Left lung (tissue), 4 donors: ENCODE measurements at regions not wholly inside any gene's neighbourhood (a gene's known extent, or its start where the extent isn't known, plus 50 kb on each side); places are given as distances from the start of the nearest gene placed in this dataset.

Experiments
- ATAC-seq: fragments of 200-7000 bp; cut with Tn5 transposase; one replicate; pipeline ENCODE4 v1.9.1; 2020; ENCODE audit warnings: moderate library complexity
- DNase-seq, 4 donors: peaks; one replicate each; pipeline ENCODE4 v3.0.0-alpha.2; 2013 to 2020
- H3K27ac ChIP-seq, 2 donors: fragments of 200-600 bp; sonication (generic) in 1 of 2; one replicate each; pipeline versions ENCODE4 v1.5.0 to v1.8.0; 2020 to 2021
- H3K27me3 ChIP-seq, 2 donors: fragments of 200-600 bp; sonication (generic) in 1 of 2; one replicate each; pipeline versions ENCODE4 v1.5.0 to v1.8.0; 2020 to 2021
- H3K36me3 ChIP-seq, 2 donors: fragments of 200-600 bp; sonication (generic) in 1 of 2; one replicate each; pipeline versions ENCODE4 v1.5.0 to v1.8.0; 2020 to 2021
- H3K4me1 ChIP-seq, 2 donors: fragments of 200-600 bp; one replicate each; pipeline ENCODE4 v1.8.0; 2021
- H3K4me3 ChIP-seq, 2 donors: fragments of 200-600 bp; sonication (generic) in 1 of 2; one replicate each; pipeline versions ENCODE4 v1.5.0 to v1.8.0; 2020 to 2021; ENCODE audit warnings: mild to moderate bottlenecking in 1 of 2
- H3K9me3 ChIP-seq, 2 donors: fragments of 200-600 bp; sonication (generic) in 1 of 2; one replicate each; pipeline versions ENCODE4 v1.5.0 to v1.8.0; 2020 to 2021
- CTCF ChIP-seq, 2 donors: fragments of 200-600 bp; sonication (generic) in 1 of 2; IDR thresholded peaks; one replicate each; pipeline versions ENCODE4 v1.5.0 to v1.8.0; 2021; ENCODE audit warnings: antibody characterized with exemption in 2 of 2
- intact Hi-C, 2 donors: fragments of 100-400 bp; cut with DNase I; formaldehyde crosslinking; loops; one replicate each; pipeline versions ENCODE4 v1.11.2 to v1.14.2; 2022
- donor health status: DM: no; HTN: yes; CAD: no.
- donor health status: DM: no; HTN: no; CAD: no.

GRCh38 chr6:139703780-139704179 is 329.3 kb upstream of the CITED2 start:
- peaks cover 5 to 13% of the 10 kb centered on the region in 2 donors for H3K4me1 ChIP-seq
- no peak for DNase-seq
- no peaks in the 10 kb centered on the region for H3K27me3 ChIP-seq
- no peak overlapping the region for H3K4me3 ChIP-seq
- H3K36me3 ChIP-seq = no peaks in the 10 kb centered on the region
- intact Hi-C loops = no loop called here
- no peak for ATAC-seq
- TF ChIP-seq CTCF (IDR thresholded peaks at IDR 0.05) = no peak
- peaks cover 0 to 7% of the 10 kb centered on the region in 2 donors for H3K9me3 ChIP-seq
- H3K27ac ChIP-seq = no peak overlapping the region

- no peak overlapping the region for H3K27ac ChIP-seq
- H3K27me3 ChIP-seq = no peaks in the 10 kb centered on the region
- no peak for ATAC-seq
- DNase-seq = no peak
- no peak overlapping the region for H3K4me3 ChIP-seq
- H3K9me3 ChIP-seq = peaks cover 0 to 7% of the 10 kb centered on the region in 2 donors
- intact Hi-C loops = no loop called here
- peaks cover 0 to 19% of the 10 kb centered on the region in 2 donors for H3K4me1 ChIP-seq
- H3K36me3 ChIP-seq = no peaks in the 10 kb centered on the region
- TF ChIP-seq CTCF (IDR thresholded peaks at IDR 0.05) = no peak
Observed at GRCh38 chr6:139702706-139703105, 328.3 kb upstream of the CITED2 start.

GRCh38 chr6:139701695-139702094 is 327.2 kb upstream of the CITED2 start:
- Histone ChIP-seq H3K36me3 (no peaks in the 10 kb centered on the region), H3K27ac (no peak overlapping the region), H3K9me3 (peaks cover 0 to 7% of the 10 kb centered on the region in 2 donors), H3K27me3 (no peaks in the 10 kb centered on the region), H3K4me3 (no peak overlapping the region), H3K4me1 (peaks cover 0 to 19% of the 10 kb centered on the region in 2 donors)
- intact Hi-C loops = no loop called here
- no peak for TF ChIP-seq CTCF (IDR thresholded peaks at IDR 0.05)
- ATAC-seq (no peak), DNase-seq (no peak)

GRCh38 chr6:139701003-139701402 is 326.6 kb upstream of the CITED2 start:
- no peak overlapping the region for H3K27ac ChIP-seq
- no peak overlapping the region for H3K4me3 ChIP-seq
- TF ChIP-seq CTCF (IDR thresholded peaks at IDR 0.05) = no peak
- H3K4me1 ChIP-seq = peaks cover 0 to 19% of the 10 kb centered on the region in 2 donors
- H3K27me3 ChIP-seq = no peaks in the 10 kb centered on the region
- H3K36me3 ChIP-seq = no peaks in the 10 kb centered on the region
- no peak for DNase-seq
- intact Hi-C loops = no loop called here
- H3K9me3 ChIP-seq = peaks cover 0 to 7% of the 10 kb centered on the region in 2 donors
- no peak for ATAC-seq

- no peak overlapping the region for H3K4me3 ChIP-seq
- peak; percentile 11 for ATAC-seq
- no peaks in the 10 kb centered on the region for H3K36me3 ChIP-seq
- peak overlapping the region; percentile 42 to 71 for H3K27ac ChIP-seq
- no peak for TF ChIP-seq CTCF (IDR thresholded peaks at IDR 0.05)
- H3K9me3 ChIP-seq = peaks cover 0 to 1% of the 10 kb centered on the region in 2 donors
- no peaks in the 10 kb centered on the region for H3K27me3 ChIP-seq
- intact Hi-C loops = no loop called here
- no peak for DNase-seq
- H3K4me1 ChIP-seq = peaks cover 0 to 19% of the 10 kb centered on the region in 2 donors
Observed at GRCh38 chr6:139699911-139700310, 325.5 kb upstream of the CITED2 start.
